NCI-H2196 treated with DMSO at 0.1 percent for 48 hours (cell line): ENCODE measurements at regions not wholly inside any gene's neighbourhood (a gene's known extent, or its start where the extent isn't known, plus 50 kb on each side); places are given as distances from the start of the nearest gene placed in this dataset.

Experiments used
- DNase-seq: peaks from one replicate; lab custom pipeline; 2025; ENCODE audit not compliant: unreplicated experiment; lab: John Stamatoyannopoulos, UW

GRCh38 chr5:91441082-91441481 is 58.0 kb upstream of the ARRDC3 start:
- DNase-seq: no peak

GRCh38 chr5:91438871-91439270 is 55.8 kb upstream of the ARRDC3 start:
- DNase-seq: no peak

GRCh38 chr5:91436241-91436640 is 53.1 kb upstream of the ARRDC3 start:
- DNase-seq: no peak

- no peak for DNase-seq
These were observed 51.2 kb upstream of the ARRDC3 start for GRCh38 chr5:91434348-91434747.

GRCh38 chr5:91433861-91434260 is 50.7 kb upstream of the ARRDC3 start:
- no peak for DNase-seq
